ENCODE measurements at regions not wholly inside any gene's neighbourhood (a gene's known extent, or its start where the extent isn't known, plus 50 kb on each side); places are given as distances from the start of the nearest gene placed in this dataset.

GRCh38 chr22:47647720-47648119 is 885.3 kb downstream of the TBC1D22A start:
- TF ChIP-seq POLR2A (IDR thresholded peaks at IDR 0.05), result no peak
- no peak for TF ChIP-seq CTCF (IDR thresholded peaks at IDR 0.05)
- no peak for TF ChIP-seq EP300 (IDR thresholded peaks at IDR 0.05)
- Histone ChIP-seq H3K4me1 (no peaks in the 10 kb centered on the region), H3K9me3 (peaks cover 0 to 7% (median 0%) of the 10 kb centered on the region in 4 donors), H3K36me3 (no peaks in the 10 kb centered on the region), H3K27me3 (no peaks in the 10 kb centered on the region), H3K27ac (no peak overlapping the region), H3K4me3 (no peak overlapping the region)
- 94 to 97% methylated on average over 5 of the region's 5 CpGs for WGBS, 2 donors
- no peak for DNase-seq (ENCODE audit: low spot score in 2 of 2)

GRCh38 chr22:47647181-47647580 is 884.7 kb downstream of the TBC1D22A start:
- no peak for TF ChIP-seq CTCF (IDR thresholded peaks at IDR 0.05)
- TF ChIP-seq EP300 (IDR thresholded peaks at IDR 0.05), result no peak
- TF ChIP-seq POLR2A (IDR thresholded peaks at IDR 0.05), result no peak
- Histone ChIP-seq H3K4me1 (no peaks in the 10 kb centered on the region), H3K4me3 (no peak overlapping the region), H3K27ac (no peak overlapping the region), H3K36me3 (no peaks in the 10 kb centered on the region), H3K9me3 (peaks cover 0 to 7% (median 0%) of the 10 kb centered on the region in 4 donors), H3K27me3 (no peaks in the 10 kb centered on the region)
- WGBS, 2 donors, result 93 to 98% methylated on average over 3 of the region's 3 CpGs
- DNase-seq (ENCODE audit: low spot score in 2 of 2), result no peak

- TF ChIP-seq CTCF (IDR thresholded peaks at IDR 0.05) (no peak), POLR2A (IDR thresholded peaks at IDR 0.05) (no peak), EP300 (IDR thresholded peaks at IDR 0.05) (no peak)
- H3K36me3 ChIP-seq, result no peaks in the 10 kb centered on the region
- peaks cover 0 to 7% (median 0%) of the 10 kb centered on the region in 4 donors for H3K9me3 ChIP-seq
- H3K4me1 ChIP-seq, result no peaks in the 10 kb centered on the region
- H3K27me3 ChIP-seq, result no peaks in the 10 kb centered on the region
- WGBS, 2 donors, result 68% methylated on average over 2 of the region's 2 CpGs
- H3K27ac ChIP-seq, result no peak overlapping the region
- no peak for DNase-seq (ENCODE audit: low spot score in 2 of 2)
- H3K4me3 ChIP-seq, result no peak overlapping the region
Observed at GRCh38 chr22:47645923-47646322, 883.5 kb downstream of the TBC1D22A start.

- no peak for DNase-seq (ENCODE audit: low spot score in 2 of 2)
- TF ChIP-seq POLR2A (IDR thresholded peaks at IDR 0.05) (no peak), CTCF (IDR thresholded peaks at IDR 0.05) (no peak), EP300 (IDR thresholded peaks at IDR 0.05) (no peak)
- WGBS, 2 donors, result 79 to 85% methylated on average over 4 of the region's 4 CpGs
- H3K27ac ChIP-seq, result no peak overlapping the region
- no peak overlapping the region for H3K4me3 ChIP-seq
- H3K36me3 ChIP-seq, result no peaks in the 10 kb centered on the region
- H3K27me3 ChIP-seq, result no peaks in the 10 kb centered on the region
- peaks cover 0 to 7% (median 0%) of the 10 kb centered on the region in 4 donors for H3K9me3 ChIP-seq
- H3K4me1 ChIP-seq, result no peaks in the 10 kb centered on the region
Observed at GRCh38 chr22:47645450-47645914, 883.0 kb downstream of the TBC1D22A start.

- Histone ChIP-seq H3K9me3 (peaks cover 0 to 21% (median 2%) of the 10 kb centered on the region in 4 donors), H3K4me1 (no peaks in the 10 kb centered on the region), H3K27me3 (no peaks in the 10 kb centered on the region), H3K4me3 (no peak overlapping the region), H3K27ac (no peak overlapping the region), H3K36me3 (no peaks in the 10 kb centered on the region)
- 59 to 61% methylated on average over 7 of the region's 7 CpGs for WGBS, 2 donors
- TF ChIP-seq EP300 (IDR thresholded peaks at IDR 0.05) (no peak), POLR2A (IDR thresholded peaks at IDR 0.05) (no peak), CTCF (IDR thresholded peaks at IDR 0.05) (no peak)
- DNase-seq (ENCODE audit: low spot score in 2 of 2), result no peak
Observed at GRCh38 chr22:47634347-47634746, 871.9 kb downstream of the TBC1D22A start.

All from tibial nerve (tissue), 4 donors.